ENCODE measurements at regions not wholly inside any gene's neighbourhood (a gene's known extent, or its start where the extent isn't known, plus 50 kb on each side); places are given as distances from the start of the nearest gene placed in this dataset.

GRCh38 chr4:152240232-152240631, 295.7 kb downstream of the FBXW7 start:
- ChIA-PET POLR2A (ENCODE audit: low non-redundant PET) (no interaction called here), CTCF (no interaction called here)
- no peak for TF ChIP-seq CTCF (conservative IDR thresholded peaks at IDR 0.05; ENCODE audit: low read depth)
- no peak for DNase-seq (ENCODE audit: low spot score)
- no peak overlapping the region for H3K27ac ChIP-seq

DNA sequence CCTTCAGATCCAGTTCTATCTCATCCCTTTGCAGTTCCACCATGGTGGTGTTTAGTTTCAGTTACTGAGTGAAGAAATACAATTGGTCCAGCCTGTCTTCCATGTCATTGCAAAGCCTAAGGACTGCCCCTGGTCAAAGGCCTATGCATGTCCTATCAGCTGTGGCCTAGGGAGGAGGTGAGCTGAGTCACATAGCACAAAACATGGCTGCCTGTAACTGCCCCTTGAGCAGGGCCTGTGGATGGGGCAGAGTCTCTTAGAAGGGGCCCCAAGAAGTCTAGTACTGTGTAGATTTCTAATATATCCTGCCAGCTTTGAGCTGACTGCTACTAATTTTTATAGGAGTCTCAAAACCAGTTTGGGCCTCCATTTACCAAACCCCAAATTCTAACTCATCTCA, 296.7 kb downstream of the FBXW7 start:
- no peak for TF ChIP-seq CTCF (conservative IDR thresholded peaks at IDR 0.05; ENCODE audit: low read depth)
- CTCF ChIA-PET: interaction anchor here (0.5 kb wide), 1 partner anchor 130 kb away, joined by 5 read pairs; no protein-coding TSS in a partner anchor
- POLR2A ChIA-PET (ENCODE audit: low non-redundant PET): no interaction called here
- DNase-seq (ENCODE audit: low spot score): no peak
- no peak overlapping the region for H3K27ac ChIP-seq

- TF ChIP-seq CTCF (conservative IDR thresholded peaks at IDR 0.05; ENCODE audit: low read depth): no peak
- ChIA-PET POLR2A (ENCODE audit: low non-redundant PET) (no interaction called here), CTCF (no interaction called here)
- DNase-seq (ENCODE audit: low spot score): no peak
- no peak overlapping the region for H3K27ac ChIP-seq
These were observed 299.3 kb downstream of the FBXW7 start for GRCh38 chr4:152236519-152237056.

DNA sequence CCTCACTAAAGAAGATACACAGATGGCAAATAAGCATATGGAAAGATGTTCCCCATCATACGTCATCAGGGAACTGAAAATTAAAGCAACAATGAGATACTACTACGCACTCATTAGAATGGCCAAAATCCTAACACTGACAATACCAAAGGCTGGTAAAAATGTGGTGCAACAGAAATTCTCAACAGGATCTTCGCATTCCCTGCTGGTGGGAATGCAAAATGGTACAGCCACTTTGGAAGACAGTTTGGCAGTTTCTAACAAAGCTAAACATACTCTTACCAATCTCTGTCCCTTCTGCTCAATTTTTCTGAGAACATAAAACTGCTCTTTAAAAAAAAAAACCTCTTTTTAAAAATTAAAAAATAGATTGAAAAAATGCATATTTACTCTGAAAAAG, 300.2 kb downstream of the FBXW7 start:
- DNase-seq (ENCODE audit: low spot score): no peak
- no peak overlapping the region for H3K27ac ChIP-seq
- ChIA-PET POLR2A (ENCODE audit: low non-redundant PET) (no interaction called here), CTCF (no interaction called here)
- no peak for TF ChIP-seq CTCF (conservative IDR thresholded peaks at IDR 0.05; ENCODE audit: low read depth)

DNA sequence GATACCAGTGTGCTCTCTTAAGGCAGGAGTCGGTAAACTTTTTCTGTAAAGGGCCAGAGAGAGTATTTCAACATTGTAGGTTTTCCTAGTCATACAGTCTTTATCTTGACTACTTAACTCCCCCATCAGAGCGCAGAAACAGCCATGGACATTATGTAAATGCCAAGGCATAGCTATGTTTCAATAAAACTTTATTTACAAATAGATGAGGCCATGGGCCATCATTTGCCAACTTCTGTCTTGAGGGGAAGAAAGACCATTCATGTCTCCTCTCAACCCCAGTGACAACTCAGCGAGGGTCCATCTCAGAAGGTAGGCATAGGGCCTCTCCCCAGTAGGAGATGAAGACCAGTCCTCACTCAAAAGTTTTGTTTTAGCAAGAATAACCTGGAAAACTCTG, 301.3 kb downstream of the FBXW7 start:
- TF ChIP-seq CTCF (conservative IDR thresholded peaks at IDR 0.05; ENCODE audit: low read depth): no peak
- DNase-seq (ENCODE audit: low spot score): no peak
- H3K27ac ChIP-seq: no peak overlapping the region
- ChIA-PET POLR2A (ENCODE audit: low non-redundant PET) (no interaction called here), CTCF (no interaction called here)

- POLR2A ChIA-PET (ENCODE audit: low non-redundant PET): no interaction called here
- no peak overlapping the region for H3K27ac ChIP-seq
- no peak for TF ChIP-seq CTCF (conservative IDR thresholded peaks at IDR 0.05; ENCODE audit: low read depth)
- no peak for DNase-seq (ENCODE audit: low spot score)
- CTCF ChIA-PET: no interaction called here
These were observed 303.6 kb downstream of the FBXW7 start for GRCh38 chr4:152232271-152232670.

- no peak overlapping the region for H3K27ac ChIP-seq
- CTCF ChIA-PET: no interaction called here
- POLR2A ChIA-PET (ENCODE audit: low non-redundant PET): no interaction called here
- no peak for DNase-seq (ENCODE audit: low spot score)
- TF ChIP-seq CTCF (conservative IDR thresholded peaks at IDR 0.05; ENCODE audit: low read depth): no peak
These were observed 306.1 kb downstream of the FBXW7 start for GRCh38 chr4:152229782-152230289.
